ENCODE measurements at regions not wholly inside any gene's neighbourhood (a gene's known extent, or its start where the extent isn't known, plus 50 kb on each side); places are given as distances from the start of the nearest gene placed in this dataset.

- no peak for DNase-seq
These were observed 348.7 kb downstream of the MAN2A1 start for GRCh38 chr5:110038297-110038997.

DNA sequence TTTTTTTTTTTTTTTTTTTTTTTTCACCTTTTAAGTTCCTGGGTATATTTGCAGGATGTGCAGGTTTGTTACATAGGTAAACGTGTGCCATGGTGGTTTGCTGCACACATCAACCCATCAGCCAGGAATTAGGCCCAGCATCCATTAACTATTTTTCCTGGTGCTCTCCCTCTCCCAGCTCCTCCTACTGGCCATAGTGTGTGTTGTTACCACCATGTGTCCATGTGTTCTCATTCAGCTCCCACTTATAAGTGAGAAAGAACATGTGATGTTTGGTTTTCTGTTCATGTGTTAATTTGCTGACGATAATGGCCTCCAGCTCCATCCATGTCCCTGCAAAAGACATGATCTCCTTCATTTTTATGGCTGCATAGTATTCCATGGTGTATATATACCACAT is 350.5 kb downstream of the MAN2A1 start:
- DNase-seq, result no peak

DNA sequence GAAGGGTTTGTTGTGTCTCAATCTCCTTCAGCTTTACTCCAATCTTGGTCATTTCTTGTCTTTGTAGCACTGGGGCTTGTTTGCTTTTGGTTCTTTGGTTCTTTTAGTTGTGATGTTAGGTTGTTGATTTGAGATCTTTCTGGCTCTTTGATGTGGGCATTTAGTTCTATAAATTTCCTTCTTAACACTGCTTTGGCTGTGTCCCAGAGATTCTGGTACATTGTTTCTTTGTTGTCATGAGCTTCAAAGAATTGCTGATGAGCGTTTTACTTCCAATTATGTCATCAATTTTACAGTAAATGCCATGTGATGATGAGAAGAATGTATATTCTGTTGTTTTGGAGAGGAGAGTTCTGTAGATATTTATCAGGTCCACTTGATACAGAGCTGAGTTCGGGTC is 353.3 kb downstream of the MAN2A1 start:
- DNase-seq, result no peak

DNA sequence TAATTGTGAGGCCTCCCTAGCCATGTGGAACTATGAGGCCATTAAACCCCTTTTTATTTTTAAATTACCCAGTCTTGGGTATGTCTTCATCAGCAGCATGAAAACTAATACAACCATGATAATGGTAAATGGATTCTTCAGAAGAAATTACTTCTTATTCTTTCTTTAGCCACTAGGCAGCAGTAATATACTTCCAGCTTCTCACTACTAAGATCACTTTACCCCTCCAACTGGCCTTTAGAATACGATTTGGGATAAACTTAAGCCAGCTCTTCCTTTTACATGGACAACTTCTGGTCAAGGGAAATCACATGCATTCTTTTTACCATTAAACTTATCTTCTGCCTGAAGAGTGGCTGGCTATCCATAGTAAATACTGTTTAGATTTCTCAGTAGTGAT is 355.4 kb downstream of the MAN2A1 start:
- DNase-seq, result no peak

DNA sequence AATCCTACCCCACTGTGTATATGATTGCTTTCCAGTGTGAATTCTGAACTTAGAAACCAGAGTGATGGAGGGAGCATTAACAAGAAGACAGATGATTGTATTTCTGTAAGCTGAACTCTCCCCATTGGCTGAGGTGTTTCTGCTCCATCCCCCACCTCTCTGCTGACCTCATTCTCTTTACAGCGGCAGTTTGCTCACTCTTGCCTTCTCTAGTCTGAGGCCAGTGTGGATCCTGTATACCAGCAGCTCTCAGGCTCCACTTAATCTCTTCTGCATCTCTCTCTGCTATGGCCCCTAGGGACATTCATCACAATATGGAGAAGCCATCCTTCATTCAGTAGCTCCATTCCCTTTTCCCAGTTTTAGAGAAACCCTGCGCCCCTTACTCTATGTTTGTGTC is 358.8 kb downstream of the MAN2A1 start:
- DNase-seq, result no peak

GRCh38 chr5:110049816-110050215 is 360.1 kb downstream of the MAN2A1 start:
- DNase-seq, result no peak

DNA sequence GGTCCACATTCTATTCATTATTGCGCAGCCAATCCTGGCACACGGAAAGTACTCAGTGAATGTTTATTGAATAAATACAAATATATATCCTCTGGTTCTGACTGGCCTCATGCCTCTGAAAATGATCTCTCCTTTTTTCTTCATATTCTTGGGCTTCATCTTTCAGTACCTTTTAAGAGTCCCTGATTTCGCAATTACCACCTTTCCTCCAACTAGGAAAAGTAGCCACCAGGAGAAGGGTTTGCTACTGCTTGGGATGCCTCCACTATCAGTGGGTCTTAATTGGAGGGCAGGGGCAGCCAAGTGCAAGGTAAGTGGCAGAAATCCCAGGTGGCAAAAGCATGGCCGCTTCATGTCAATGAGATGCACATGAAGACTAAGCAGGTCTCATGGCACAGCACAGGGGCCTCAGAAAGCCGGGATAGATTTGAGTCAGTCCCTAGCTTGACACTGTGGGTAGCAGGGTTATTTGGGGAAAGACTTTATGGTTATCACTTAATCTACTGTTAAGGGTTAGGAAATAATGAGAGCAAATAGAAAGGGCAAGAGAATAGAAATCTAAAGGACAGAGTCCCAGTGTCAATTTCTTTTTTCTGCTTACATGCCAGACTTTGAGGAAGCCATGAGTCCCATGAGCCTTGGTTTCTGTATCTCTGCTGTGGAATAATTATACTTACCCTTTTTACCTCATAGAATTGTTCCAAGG is 361.1 kb downstream of the MAN2A1 start:
- DNase-seq, result no peak

- no peak for DNase-seq
These were observed 363.5 kb downstream of the MAN2A1 start for GRCh38 chr5:110053205-110053604.

GRCh38 chr5:110053824-110054223 is 364.1 kb downstream of the MAN2A1 start:
- no peak for DNase-seq

DNA sequence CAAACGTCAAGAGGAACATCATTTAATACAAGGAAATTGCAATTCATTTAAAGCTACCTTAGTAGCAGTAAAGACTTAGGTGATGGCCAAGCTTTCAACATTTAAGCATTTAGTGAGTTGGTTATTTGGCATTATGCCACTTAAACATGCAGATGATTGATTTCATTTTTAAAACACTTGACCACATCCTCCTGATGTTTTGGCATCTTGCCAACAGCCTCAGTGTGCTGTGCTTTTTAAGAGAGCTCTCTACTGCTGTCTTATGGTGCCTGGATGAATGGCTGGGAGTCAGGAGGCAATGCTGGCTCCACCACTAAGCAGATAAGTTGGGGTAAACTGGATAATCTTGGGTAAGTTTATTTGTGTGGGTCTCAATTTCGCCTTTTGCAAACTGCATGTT is 364.5 kb downstream of the MAN2A1 start:
- DNase-seq, result peak; percentile 1

GRCh38 chr5:110055302-110055701 is 365.6 kb downstream of the MAN2A1 start:
- no peak for DNase-seq

GRCh38 chr5:110056580-110057114 is 366.9 kb downstream of the MAN2A1 start:
- no peak for DNase-seq

GRCh38 chr5:110058175-110058574 is 368.4 kb downstream of the MAN2A1 start:
- no peak for DNase-seq

GRCh38 chr5:110062246-110062645 is 372.5 kb downstream of the MAN2A1 start:
- no peak for DNase-seq

DNA sequence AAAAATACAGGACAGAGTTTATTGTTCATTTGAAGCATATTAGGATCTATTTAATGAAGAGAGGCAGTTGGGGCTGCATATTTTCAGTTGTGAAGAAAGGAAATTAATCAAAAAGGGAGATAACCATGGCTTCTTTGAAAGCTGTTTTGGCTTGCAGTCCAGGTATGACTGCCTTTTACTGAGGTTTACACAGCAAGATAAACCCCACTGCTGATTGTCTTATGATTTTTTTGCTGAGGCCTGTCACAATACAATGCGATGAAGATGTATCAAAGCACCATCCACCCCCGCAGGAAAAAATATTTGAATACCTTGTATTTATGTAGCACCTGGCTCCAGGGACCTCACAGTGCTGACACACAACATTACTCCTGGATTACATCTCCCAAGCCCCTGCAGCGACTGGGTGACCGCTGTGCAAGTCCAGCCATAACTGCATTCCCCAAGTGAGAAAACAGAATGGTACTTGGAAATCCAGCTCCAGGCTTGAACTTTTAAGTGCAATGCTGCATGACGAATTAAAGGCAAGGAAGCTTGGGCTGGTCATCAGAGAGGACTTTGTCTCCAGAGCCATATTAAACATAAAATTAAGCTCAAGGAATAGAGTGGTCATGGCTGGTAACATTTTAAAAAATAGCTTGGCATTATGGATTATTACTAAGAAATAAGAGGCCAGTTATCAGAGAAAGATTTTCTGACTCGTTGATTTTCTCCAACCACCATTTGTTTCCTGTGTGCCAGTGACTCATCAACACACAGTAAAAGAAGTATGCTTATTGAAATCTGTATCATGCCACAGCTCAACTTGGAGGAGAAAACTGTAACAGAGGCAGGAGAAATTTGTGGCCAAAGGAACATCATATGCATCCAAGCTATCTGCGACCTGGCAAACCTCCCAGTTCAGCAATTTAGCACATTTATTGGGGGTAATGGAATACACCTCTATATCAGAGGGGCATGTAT is 374.2 kb downstream of the MAN2A1 start:
- DNase-seq, result no peak

DNA sequence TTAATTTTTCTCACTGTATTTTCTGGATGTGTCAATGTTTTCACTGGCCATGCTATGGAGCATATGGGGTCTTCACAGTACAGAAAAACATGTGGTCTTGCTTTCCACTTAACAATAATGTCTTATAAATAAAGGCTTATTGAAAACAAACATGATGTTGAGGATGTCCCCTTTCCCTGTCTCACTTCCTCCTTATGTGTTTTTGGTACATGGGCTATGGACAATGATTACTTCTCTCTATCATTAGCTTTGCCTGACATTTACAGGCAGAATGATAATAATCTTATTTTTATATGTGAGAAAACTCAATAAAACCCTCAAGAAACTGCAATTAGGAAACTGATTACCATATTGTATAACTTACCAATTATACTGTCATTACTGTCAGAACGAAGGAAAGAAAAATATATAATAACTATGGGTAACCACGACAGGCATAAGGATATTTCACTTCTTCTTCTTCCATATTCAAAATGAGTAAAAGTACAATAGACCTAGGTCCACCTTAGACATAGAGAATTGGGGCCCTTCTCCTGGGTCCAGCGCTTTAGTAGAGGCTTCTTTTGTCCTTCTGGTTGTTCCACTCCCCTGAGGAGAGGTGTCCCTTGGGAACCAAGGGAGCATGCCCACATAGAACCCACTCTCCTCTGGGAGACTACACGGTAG is 375.0 kb downstream of the MAN2A1 start:
- no peak for DNase-seq

DNA sequence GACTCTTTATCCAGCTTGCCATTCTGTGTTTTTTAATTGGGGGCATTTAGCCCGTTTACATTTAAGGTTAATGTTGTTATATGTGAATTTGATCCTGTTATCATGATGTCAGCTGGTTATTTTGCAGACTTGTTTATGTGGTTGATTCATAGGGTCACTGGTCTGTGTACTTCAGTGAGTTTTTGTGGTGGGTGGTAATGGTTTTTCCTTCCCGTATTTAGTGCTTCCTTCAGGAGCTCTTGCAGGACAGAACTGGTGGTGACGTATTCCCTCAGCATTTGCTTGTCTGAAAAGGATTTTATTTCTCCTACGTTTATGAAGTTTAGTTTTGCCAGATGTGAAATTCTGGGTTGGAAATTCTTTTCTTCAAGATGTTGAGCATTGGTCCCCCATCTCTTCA is 381.1 kb downstream of the MAN2A1 start:
- DNase-seq, result no peak

DNA sequence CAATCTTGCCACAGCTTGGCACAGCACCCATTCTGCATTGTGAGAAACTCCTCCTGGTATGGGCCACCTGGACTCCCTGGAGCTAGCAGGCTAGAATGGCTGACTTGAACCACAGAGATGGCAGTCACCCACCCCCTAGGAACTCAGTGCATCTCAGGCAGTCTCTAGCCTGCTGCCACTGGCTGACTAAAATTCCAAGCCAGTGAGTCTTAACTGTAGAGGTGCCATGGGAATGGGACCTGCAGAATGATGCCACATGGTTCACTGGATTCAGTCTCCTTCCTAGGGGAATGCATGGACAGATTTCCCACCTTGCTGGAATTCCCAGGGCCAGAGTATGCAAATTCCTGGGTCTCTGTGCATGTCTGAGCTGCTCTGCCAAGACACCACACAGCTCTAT is 382.9 kb downstream of the MAN2A1 start:
- no peak for DNase-seq

GRCh38 chr5:110073534-110073933 is 383.8 kb downstream of the MAN2A1 start:
- DNase-seq, result no peak

GRCh38 chr5:110075656-110076055 is 385.9 kb downstream of the MAN2A1 start:
- no peak for DNase-seq

- no peak for DNase-seq
These were observed 387.4 kb downstream of the MAN2A1 start for GRCh38 chr5:110077147-110077546.

DNA sequence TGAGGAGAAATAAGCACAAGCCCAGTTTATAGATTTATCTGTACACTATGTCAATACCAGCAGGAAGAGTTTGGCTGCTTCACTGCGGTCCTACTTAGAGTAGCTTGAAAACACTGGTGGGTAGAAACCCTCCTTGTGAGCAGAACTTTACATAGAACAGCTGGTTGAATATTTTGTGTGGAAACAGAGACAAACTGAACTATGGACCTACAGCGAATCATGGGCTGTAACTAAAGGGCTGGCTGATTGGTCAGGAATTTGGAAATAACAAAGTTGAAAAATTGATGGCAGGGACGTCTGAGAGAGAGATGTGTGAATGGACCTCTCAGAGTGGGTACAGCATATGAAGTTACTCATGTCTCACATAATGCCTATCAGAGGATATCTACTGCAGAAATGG is 392.5 kb downstream of the MAN2A1 start:
- no peak for DNase-seq

DNA sequence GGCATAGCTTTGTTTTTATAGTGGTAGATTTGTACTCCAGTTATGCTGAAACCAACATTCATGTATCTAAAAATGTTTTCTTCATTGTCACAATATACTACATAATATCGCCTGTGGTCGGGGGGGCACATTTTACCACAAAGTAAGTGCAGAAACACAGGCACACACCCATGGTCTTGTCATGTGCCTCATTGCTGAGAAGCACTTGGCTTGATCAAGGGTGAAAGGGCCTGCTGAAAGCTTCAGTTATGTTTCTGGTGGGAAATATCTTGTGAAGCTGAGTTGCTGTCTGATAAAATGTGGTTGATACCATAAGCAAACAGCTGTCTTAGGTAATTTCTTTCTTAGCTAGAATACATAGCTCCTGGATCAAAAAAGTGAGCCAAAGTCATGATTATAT is 393.1 kb downstream of the MAN2A1 start:
- DNase-seq, result no peak

Measured in NCI-H1092 (cell line).